GM19193 (cell line): ENCODE measurements at regions not wholly inside any gene's neighbourhood (a gene's known extent, or its start where the extent isn't known, plus 50 kb on each side); places are given as distances from the start of the nearest gene placed in this dataset.

Experiments
- POLR2A ChIP-seq: IDR thresholded peaks from 4 replicates; pipeline ENCODE4 v1.6.1; 2011; ENCODE audit not compliant: insufficient read depth, insufficient read length; ENCODE audit errors: extremely low read depth

GRCh38 chr10:108346066-108346465 is 1181.6 kb upstream of the SORCS1 start:
- no peak for TF ChIP-seq POLR2A

GRCh38 chr10:108338146-108338545 is 1173.6 kb upstream of the SORCS1 start:
- TF ChIP-seq POLR2A: no peak

DNA sequence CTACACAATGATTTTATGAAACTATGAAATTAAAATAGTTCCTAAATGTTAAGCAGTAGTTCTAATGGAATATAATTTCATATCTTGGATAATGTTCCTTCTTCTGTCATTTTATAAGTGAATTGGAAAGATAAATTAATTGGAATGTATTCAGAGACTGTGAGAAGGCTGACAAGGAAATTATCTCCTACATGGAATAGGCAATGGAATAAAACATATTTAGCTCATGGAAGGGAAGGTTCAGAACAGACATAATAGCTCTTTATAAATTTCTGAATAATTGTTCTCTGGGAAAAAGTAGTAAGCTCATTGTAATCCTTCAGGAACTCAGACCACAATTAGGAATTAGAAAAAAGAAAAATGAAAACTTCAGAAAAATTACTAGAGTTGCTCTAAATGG is 1172.3 kb upstream of the SORCS1 start:
- TF ChIP-seq POLR2A: no peak

- TF ChIP-seq POLR2A: no peak
Measured at GRCh38 chr10:108327706-108328105, 1163.2 kb upstream of the SORCS1 start.

DNA sequence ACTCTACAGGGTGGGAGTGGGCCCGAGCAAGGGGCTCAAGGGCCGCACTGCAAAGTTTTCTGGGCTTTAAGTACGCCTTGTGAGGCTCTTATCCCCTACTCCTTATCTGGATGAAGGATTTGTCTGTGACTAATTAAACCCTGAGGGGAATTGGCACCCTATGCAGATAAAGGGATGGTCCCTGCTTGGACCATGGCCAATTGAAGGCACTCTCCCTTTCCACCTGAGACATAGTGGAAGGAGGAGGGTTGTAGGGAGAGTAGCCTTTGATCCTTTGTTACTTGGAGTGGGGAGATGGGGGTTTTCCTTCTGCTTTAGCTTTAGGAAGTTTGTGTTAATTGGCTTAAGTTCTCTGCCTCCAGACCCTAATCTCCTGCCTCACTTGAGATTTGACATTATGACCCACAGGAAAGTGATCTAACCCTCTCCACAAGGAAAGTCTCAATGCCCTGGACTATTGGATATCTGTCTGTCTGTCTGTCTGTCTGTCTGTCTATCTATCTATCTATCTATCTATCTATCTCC is 1158.8 kb upstream of the SORCS1 start:
- no peak for TF ChIP-seq POLR2A

- no peak for TF ChIP-seq POLR2A
Measured at GRCh38 chr10:108319434-108320222, 1155.1 kb upstream of the SORCS1 start.

- TF ChIP-seq POLR2A: no peak
Measured at GRCh38 chr10:108307925-108308312, 1143.4 kb upstream of the SORCS1 start.

DNA sequence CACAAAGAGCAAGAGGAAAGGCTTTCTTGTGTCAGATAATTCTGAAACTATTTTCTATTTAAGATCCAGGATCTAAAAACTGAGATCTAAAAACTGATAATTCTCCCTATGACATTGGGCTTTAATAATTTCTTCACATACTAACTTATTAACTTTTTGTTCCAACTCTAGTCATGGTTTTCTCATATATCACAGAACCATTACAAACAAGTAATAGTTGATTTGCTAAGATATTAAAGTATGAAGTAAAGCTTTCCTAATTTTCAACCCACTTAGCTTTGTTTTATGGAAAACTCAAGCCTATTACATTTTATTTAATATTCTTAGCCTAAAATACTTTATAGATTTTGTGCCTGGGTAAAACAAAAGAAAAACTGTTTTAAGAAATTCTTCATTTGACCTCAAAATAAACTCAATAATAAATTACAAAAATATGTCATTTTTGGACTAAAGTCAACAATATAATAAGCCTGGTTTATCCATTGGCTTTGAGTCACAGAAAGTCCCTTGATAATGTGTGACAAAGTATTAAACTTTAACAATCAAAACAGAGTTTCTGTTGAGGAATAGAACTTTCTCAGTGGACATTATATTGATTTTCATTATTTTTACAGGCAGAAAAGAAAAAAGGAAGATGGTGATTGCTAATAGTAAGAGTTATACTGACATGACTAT is 1142.9 kb upstream of the SORCS1 start:
- no peak for TF ChIP-seq POLR2A

- no peak for TF ChIP-seq POLR2A
Measured at GRCh38 chr10:108303149-108303548, 1138.6 kb upstream of the SORCS1 start.

- TF ChIP-seq POLR2A: no peak
Measured at GRCh38 chr10:108301002-108301401, 1136.5 kb upstream of the SORCS1 start.

GRCh38 chr10:108290823-108291222 is 1126.3 kb upstream of the SORCS1 start:
- TF ChIP-seq POLR2A: no peak

- TF ChIP-seq POLR2A: no peak
Measured at GRCh38 chr10:108275895-108276685, 1111.6 kb upstream of the SORCS1 start.

DNA sequence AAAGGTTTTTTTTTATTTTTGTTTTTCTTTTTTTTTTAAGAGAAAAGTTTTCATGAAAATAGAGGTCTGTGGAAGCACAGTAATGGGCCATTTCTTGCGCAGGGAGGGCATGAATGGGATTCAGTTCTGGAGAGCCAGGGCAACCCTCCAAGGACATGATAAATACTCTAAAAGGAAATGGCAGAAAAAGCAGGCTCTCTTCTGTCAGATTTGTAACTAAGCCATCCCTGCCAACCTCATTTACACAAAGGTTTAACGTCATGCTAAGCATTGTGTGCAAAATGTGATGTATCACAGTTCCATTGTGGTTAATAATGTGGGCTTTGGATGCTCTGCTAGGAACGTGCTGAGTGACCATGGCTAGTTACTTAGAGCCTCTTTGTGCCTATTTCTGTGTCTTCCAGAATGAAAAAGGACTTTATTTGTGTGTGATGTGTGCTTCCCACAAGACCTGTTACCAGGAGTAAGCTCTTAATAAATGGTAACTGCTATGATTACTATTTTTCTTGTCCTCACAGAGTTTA is 1095.9 kb upstream of the SORCS1 start:
- TF ChIP-seq POLR2A: no peak

DNA sequence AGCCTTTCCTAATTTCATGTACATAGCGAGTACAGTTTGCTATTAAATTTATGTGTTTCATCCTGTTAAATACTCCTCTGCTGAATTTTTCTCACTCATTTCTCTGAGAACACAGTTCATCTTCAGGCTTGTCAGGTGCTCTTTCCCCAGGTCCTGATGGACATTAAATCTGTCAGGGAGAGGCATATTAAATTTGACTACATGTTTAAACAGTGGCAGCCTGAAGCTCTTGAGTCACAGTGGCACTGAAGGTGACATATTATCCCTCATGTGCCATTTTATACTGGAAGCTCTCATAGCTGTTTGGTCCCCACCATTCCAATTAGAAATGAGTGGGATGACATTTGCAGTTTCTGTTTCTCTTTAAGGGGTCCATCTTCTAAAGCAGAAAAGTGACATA is 1089.6 kb upstream of the SORCS1 start:
- no peak for TF ChIP-seq POLR2A

DNA sequence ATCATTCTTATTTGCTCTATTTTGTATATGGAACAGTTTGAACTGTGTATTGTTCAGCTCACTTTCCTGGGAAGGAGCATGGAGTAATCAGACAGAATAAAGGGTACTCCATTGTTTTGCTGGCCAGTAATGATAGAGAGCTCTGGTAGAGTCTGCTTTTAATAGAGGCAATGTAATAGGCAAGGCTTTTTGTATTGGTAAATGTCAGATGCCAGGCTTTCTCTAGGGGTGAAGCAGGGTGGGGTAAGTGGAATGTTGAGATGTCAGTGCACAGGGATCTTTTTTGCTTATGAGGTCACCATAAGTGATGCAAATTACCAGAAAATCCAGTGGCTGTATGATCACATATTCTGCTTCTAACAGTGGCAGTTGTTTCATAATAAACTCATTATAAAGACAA is 1088.3 kb upstream of the SORCS1 start:
- TF ChIP-seq POLR2A: no peak
